ENCODE measurements at regions not wholly inside any gene's neighbourhood (a gene's known extent, or its start where the extent isn't known, plus 50 kb on each side); places are given as distances from the start of the nearest gene placed in this dataset.

DNA sequence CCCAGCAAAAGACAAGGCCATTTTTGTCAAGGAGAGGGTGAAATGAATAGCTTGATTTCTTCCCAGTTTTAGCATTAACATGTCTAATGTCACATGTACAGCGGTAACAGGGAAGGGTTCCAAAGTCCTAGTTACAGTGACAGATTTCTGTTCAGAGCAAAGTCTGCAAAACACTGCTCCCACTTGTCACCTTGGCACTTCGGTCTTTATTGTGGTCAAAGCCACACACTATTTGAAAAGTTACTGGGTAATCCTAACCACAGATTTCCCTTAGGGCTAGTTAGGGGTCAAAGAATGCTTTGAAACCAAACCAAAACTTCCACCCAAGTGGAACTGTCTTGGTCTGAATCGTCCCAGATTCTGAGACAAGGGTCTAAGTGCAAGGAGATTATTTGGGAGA lies 455.6 kb downstream of the HS3ST3B1 start:
- TF ChIP-seq, protein P1, sequence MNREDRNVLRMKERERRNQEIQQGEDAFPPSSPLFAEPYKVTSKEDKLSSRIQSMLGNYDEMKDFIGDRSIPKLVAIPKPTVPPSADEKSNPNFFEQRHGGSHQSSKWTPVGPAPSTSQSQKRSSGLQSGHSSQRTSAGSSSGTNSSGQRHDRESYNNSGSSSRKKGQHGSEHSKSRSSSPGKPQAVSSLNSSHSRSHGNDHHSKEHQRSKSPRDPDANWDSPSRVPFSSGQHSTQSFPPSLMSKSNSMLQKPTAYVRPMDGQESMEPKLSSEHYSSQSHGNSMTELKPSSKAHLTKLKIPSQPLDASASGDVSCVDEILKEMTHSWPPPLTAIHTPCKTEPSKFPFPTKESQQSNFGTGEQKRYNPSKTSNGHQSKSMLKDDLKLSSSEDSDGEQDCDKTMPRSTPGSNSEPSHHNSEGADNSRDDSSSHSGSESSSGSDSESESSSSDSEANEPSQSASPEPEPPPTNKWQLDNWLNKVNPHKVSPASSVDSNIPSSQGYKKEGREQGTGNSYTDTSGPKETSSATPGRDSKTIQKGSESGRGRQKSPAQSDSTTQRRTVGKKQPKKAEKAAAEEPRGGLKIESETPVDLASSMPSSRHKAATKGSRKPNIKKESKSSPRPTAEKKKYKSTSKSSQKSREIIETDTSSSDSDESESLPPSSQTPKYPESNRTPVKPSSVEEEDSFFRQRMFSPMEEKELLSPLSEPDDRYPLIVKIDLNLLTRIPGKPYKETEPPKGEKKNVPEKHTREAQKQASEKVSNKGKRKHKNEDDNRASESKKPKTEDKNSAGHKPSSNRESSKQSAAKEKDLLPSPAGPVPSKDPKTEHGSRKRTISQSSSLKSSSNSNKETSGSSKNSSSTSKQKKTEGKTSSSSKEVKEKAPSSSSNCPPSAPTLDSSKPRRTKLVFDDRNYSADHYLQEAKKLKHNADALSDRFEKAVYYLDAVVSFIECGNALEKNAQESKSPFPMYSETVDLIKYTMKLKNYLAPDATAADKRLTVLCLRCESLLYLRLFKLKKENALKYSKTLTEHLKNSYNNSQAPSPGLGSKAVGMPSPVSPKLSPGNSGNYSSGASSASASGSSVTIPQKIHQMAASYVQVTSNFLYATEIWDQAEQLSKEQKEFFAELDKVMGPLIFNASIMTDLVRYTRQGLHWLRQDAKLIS (CRISPR knock-in tag; IDR thresholded peaks at IDR 0.05; ENCODE audit: borderline replicate concordance): no peak
- TF ChIP-seq NR1H2 (CRISPR knock-in tag; IDR thresholded peaks at IDR 0.05) (no peak), PRRX2 (CRISPR knock-in tag; IDR thresholded peaks at IDR 0.05) (no peak), CREM (CRISPR knock-in tag; IDR thresholded peaks at IDR 0.05) (no peak), CBFB (CRISPR knock-in tag; IDR thresholded peaks at IDR 0.05; ENCODE audit: low read depth) (no peak), SOX15 (CRISPR knock-in tag; IDR thresholded peaks at IDR 0.05) (no peak)
- TF ChIP-seq, protein P2, sequence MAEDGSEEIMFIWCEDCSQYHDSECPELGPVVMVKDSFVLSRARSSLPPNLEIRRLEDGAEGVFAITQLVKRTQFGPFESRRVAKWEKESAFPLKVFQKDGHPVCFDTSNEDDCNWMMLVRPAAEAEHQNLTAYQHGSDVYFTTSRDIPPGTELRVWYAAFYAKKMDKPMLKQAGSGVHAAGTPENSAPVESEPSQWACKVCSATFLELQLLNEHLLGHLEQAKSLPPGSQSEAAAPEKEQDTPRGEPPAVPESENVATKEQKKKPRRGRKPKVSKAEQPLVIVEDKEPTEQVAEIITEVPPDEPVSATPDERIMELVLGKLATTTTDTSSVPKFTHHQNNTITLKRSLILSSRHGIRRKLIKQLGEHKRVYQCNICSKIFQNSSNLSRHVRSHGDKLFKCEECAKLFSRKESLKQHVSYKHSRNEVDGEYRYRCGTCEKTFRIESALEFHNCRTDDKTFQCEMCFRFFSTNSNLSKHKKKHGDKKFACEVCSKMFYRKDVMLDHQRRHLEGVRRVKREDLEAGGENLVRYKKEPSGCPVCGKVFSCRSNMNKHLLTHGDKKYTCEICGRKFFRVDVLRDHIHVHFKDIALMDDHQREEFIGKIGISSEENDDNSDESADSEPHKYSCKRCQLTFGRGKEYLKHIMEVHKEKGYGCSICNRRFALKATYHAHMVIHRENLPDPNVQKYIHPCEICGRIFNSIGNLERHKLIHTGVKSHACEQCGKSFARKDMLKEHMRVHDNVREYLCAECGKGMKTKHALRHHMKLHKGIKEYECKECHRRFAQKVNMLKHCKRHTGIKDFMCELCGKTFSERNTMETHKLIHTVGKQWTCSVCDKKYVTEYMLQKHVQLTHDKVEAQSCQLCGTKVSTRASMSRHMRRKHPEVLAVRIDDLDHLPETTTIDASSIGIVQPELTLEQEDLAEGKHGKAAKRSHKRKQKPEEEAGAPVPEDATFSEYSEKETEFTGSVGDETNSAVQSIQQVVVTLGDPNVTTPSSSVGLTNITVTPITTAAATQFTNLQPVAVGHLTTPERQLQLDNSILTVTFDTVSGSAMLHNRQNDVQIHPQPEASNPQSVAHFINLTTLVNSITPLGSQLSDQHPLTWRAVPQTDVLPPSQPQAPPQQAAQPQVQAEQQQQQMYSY (CRISPR knock-in tag; IDR thresholded peaks at IDR 0.05): no peak
- TF ChIP-seq, protein P3, sequence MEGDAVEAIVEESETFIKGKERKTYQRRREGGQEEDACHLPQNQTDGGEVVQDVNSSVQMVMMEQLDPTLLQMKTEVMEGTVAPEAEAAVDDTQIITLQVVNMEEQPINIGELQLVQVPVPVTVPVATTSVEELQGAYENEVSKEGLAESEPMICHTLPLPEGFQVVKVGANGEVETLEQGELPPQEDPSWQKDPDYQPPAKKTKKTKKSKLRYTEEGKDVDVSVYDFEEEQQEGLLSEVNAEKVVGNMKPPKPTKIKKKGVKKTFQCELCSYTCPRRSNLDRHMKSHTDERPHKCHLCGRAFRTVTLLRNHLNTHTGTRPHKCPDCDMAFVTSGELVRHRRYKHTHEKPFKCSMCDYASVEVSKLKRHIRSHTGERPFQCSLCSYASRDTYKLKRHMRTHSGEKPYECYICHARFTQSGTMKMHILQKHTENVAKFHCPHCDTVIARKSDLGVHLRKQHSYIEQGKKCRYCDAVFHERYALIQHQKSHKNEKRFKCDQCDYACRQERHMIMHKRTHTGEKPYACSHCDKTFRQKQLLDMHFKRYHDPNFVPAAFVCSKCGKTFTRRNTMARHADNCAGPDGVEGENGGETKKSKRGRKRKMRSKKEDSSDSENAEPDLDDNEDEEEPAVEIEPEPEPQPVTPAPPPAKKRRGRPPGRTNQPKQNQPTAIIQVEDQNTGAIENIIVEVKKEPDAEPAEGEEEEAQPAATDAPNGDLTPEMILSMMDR (IDR thresholded peaks at IDR 0.05): no peak
- TF ChIP-seq, protein P4, sequence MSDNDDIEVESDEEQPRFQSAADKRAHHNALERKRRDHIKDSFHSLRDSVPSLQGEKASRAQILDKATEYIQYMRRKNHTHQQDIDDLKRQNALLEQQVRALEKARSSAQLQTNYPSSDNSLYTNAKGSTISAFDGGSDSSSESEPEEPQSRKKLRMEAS (CRISPR knock-in tag; IDR thresholded peaks at IDR 0.05): no peak
- TF ChIP-seq, protein P5, sequence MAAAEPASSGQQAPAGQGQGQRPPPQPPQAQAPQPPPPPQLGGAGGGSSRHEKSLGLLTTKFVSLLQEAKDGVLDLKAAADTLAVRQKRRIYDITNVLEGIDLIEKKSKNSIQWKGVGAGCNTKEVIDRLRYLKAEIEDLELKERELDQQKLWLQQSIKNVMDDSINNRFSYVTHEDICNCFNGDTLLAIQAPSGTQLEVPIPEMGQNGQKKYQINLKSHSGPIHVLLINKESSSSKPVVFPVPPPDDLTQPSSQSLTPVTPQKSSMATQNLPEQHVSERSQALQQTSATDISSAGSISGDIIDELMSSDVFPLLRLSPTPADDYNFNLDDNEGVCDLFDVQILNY (CRISPR knock-in tag; IDR thresholded peaks at IDR 0.05): no peak
- TF ChIP-seq, protein P6, sequence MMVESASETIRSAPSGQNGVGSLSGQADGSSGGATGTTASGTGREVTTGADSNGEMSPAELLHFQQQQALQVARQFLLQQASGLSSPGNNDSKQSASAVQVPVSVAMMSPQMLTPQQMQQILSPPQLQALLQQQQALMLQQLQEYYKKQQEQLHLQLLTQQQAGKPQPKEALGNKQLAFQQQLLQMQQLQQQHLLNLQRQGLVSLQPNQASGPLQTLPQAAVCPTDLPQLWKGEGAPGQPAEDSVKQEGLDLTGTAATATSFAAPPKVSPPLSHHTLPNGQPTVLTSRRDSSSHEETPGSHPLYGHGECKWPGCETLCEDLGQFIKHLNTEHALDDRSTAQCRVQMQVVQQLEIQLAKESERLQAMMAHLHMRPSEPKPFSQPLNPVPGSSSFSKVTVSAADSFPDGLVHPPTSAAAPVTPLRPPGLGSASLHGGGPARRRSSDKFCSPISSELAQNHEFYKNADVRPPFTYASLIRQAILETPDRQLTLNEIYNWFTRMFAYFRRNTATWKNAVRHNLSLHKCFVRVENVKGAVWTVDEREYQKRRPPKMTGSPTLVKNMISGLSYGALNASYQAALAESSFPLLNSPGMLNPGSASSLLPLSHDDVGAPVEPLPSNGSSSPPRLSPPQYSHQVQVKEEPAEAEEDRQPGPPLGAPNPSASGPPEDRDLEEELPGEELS (CRISPR knock-in tag; IDR thresholded peaks at IDR 0.05): no peak

Data from WTC11 (cell line).